Right atrium auricular region (tissue), 2 donors: ENCODE measurements at regions not wholly inside any gene's neighbourhood (a gene's known extent, or its start where the extent isn't known, plus 50 kb on each side); places are given as distances from the start of the nearest gene placed in this dataset.

Experiments used
- DNase-seq: peaks from one replicate; pipeline ENCODE4 v3.0.0-alpha.2; 2019; ENCODE audit warnings: low spot score
- H3K27ac ChIP-seq, 2 donors: fragments of 200-600 bp; sonication (generic); 1 replicate in 1 of 2; 2 replicates in 1 of 2; pipeline ENCODE4 v1.5.1; 2016 to 2019
- H3K27me3 ChIP-seq, 2 donors: fragments of 200-600 bp; sonication (generic); one replicate each; pipeline versions ENCODE4 v1.5.1 to v1.6.0; 2017 to 2019
- H3K36me3 ChIP-seq: fragments of 200-600 bp; sonication (generic); one replicate; pipeline ENCODE4 v1.5.1; 2016
- H3K4me1 ChIP-seq, 2 donors: fragments of 200-600 bp; sonication (generic); one replicate each; pipeline versions ENCODE4 v1.5.1 to v1.6.0; 2017 to 2019
- H3K4me3 ChIP-seq, 2 donors: fragments of 200-600 bp; sonication (generic); 1 replicate in 1 of 2; 2 replicates in 1 of 2; pipeline ENCODE4 v1.5.1; 2017 to 2019; ENCODE audit warnings: mild to moderate bottlenecking in 1 of 2, moderate library complexity in 1 of 2
- H3K9me3 ChIP-seq, 2 donors: fragments of 200-600 bp; sonication (generic); one replicate each; pipeline ENCODE4 v1.5.1; 2019
- TF ChIP-seq, protein P1 (sequence below), 2 donors: fragments of 200-600 bp; sonication (generic); IDR thresholded peaks; one replicate each; pipeline ENCODE4 v1.5.1; 2019; ENCODE audit warnings: antibody characterized with exemption in 2 of 2

DNA sequence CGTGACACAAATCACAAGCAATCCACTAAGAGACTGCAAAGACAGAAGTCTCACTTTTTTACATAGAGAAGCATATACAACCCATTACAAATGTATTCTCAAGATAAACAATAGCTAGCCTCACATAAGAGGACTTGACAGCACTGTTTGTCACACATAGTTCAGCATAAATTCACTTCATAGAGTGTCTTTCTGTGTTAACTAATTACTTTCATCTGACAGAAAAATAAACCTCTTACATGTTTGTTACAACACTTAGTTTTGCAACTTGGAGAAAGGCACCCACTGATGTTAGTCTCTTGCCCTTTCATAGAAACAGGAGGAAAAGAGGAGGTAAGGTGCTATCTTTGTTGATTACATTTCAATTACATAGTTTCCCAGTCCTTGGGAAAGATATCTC lies 2221.9 kb upstream of the RAG2 start:
- Histone ChIP-seq H3K27ac (no peak overlapping the region), H3K4me3 (no peak overlapping the region), H3K27me3 (no peaks in the 10 kb centered on the region), H3K4me1 (no peaks in the 10 kb centered on the region), H3K36me3 (no peaks in the 10 kb centered on the region), H3K9me3 (no peaks in the 10 kb centered on the region)
- no peak for DNase-seq
- TF ChIP-seq, protein P1, sequence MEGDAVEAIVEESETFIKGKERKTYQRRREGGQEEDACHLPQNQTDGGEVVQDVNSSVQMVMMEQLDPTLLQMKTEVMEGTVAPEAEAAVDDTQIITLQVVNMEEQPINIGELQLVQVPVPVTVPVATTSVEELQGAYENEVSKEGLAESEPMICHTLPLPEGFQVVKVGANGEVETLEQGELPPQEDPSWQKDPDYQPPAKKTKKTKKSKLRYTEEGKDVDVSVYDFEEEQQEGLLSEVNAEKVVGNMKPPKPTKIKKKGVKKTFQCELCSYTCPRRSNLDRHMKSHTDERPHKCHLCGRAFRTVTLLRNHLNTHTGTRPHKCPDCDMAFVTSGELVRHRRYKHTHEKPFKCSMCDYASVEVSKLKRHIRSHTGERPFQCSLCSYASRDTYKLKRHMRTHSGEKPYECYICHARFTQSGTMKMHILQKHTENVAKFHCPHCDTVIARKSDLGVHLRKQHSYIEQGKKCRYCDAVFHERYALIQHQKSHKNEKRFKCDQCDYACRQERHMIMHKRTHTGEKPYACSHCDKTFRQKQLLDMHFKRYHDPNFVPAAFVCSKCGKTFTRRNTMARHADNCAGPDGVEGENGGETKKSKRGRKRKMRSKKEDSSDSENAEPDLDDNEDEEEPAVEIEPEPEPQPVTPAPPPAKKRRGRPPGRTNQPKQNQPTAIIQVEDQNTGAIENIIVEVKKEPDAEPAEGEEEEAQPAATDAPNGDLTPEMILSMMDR (IDR thresholded peaks at IDR 0.05) = no peak

- no peak for DNase-seq
- Histone ChIP-seq H3K27ac (no peak overlapping the region), H3K4me3 (no peak overlapping the region), H3K4me1 (no peaks in the 10 kb centered on the region), H3K9me3 (no peaks in the 10 kb centered on the region), H3K27me3 (no peaks in the 10 kb centered on the region), H3K36me3 (no peaks in the 10 kb centered on the region)
- TF ChIP-seq, protein P1 (IDR thresholded peaks at IDR 0.05) = no peak
These were observed 2220.7 kb upstream of the RAG2 start for GRCh38 chr11:38818720-38819119.

- no peak for DNase-seq
- no peaks in the 10 kb centered on the region for H3K36me3 ChIP-seq
- no peak overlapping the region for H3K27ac ChIP-seq
- TF ChIP-seq, protein P1 (IDR thresholded peaks at IDR 0.05) = no peak
- no peaks in the 10 kb centered on the region for H3K4me1 ChIP-seq
- no peaks in the 10 kb centered on the region for H3K9me3 ChIP-seq
- no peaks in the 10 kb centered on the region for H3K27me3 ChIP-seq
- no peak overlapping the region for H3K4me3 ChIP-seq
These were observed 2216.6 kb upstream of the RAG2 start for GRCh38 chr11:38814670-38815069.

- H3K9me3 ChIP-seq = no peaks in the 10 kb centered on the region
- DNase-seq = no peak
- no peaks in the 10 kb centered on the region for H3K4me1 ChIP-seq
- H3K4me3 ChIP-seq = no peak overlapping the region
- TF ChIP-seq, protein P1 (IDR thresholded peaks at IDR 0.05) = no peak
- no peak overlapping the region for H3K27ac ChIP-seq
- H3K27me3 ChIP-seq = no peaks in the 10 kb centered on the region
- no peaks in the 10 kb centered on the region for H3K36me3 ChIP-seq
These were observed 2211.5 kb upstream of the RAG2 start for GRCh38 chr11:38809521-38809920.

DNA sequence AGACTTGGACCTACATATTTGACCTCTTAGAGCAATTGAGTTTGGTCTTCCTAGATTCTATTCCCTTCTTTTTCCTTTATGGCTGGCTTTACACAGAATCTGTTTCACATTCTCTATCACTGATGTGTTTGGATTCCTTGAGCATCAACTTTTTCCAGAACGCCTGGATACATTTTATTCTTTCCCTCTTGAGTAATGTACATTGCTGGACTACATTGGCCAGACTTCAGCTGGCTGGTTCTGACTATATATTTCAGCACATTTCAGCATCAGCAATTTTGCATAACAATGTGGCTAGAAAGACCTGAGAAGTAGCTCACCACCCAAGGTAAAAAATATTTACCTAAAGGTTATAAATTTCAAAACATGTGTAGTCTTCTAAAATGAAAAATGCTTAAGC lies 2198.2 kb upstream of the RAG2 start:
- Histone ChIP-seq H3K4me1 (no peaks in the 10 kb centered on the region), H3K27me3 (no peaks in the 10 kb centered on the region), H3K9me3 (no peaks in the 10 kb centered on the region), H3K4me3 (no peak overlapping the region), H3K36me3 (no peaks in the 10 kb centered on the region), H3K27ac (no peak overlapping the region)
- TF ChIP-seq, protein P1 (IDR thresholded peaks at IDR 0.05) = no peak
- DNase-seq = no peak

- TF ChIP-seq, protein P1 (IDR thresholded peaks at IDR 0.05) = no peak
- no peaks in the 10 kb centered on the region for H3K27me3 ChIP-seq
- H3K36me3 ChIP-seq = no peaks in the 10 kb centered on the region
- H3K4me1 ChIP-seq = no peaks in the 10 kb centered on the region
- DNase-seq = no peak
- H3K9me3 ChIP-seq = no peaks in the 10 kb centered on the region
- no peak overlapping the region for H3K27ac ChIP-seq
- H3K4me3 ChIP-seq = no peak overlapping the region
These were observed 2197.0 kb upstream of the RAG2 start for GRCh38 chr11:38795027-38795426.
